NT2/D1 (cell line): ENCODE measurements at regions not wholly inside any gene's neighbourhood (a gene's known extent, or its start where the extent isn't known, plus 50 kb on each side); places are given as distances from the start of the nearest gene placed in this dataset.

Source experiments
- SUZ12 ChIP-seq: IDR thresholded peaks from 2 replicates; pipeline ENCODE4 v1.6.1; 2011; ENCODE audit not compliant: insufficient read length, insufficient read depth; ENCODE audit errors: extremely low read depth
- YY1 ChIP-seq: IDR thresholded peaks from 2 replicates; pipeline ENCODE4 v1.6.1; 2011; ENCODE audit not compliant: insufficient read length, insufficient read depth

DNA sequence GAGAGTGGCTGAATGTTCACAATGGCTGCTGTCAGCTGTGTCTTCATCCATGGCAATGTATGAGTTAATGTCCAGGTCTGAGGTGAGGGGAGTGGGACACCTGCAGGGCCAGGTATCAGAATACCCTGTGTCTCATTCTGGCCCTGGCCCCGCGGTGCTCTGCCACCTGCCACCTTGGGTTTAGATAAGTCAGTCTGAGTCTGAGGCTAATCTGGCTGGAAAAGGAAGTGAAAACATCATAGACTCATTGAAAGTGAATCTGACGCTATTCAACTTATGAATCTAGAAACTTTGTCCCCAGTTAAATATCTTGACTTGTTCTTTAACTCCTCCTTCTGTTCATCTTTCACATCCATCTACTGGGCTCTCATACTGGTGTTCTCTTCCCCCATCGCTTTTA, 267.1 kb upstream of the JAG1 start:
- TF ChIP-seq YY1 = no peak
- TF ChIP-seq SUZ12 = no peak
